Stimulated activated effector memory CD8-positive, alpha-beta T cell treated with anti-CD3 and anti-CD28 coated beads, Interleukin-12 subunit alpha, Interleukin-12 subunit beta, amount 100 ng/mL, for 72 hours (primary cell): ENCODE measurements at regions not wholly inside any gene's neighbourhood (a gene's known extent, or its start where the extent isn't known, plus 50 kb on each side); places are given as distances from the start of the nearest gene placed in this dataset.

Experiments
- ATAC-seq: fragments of 150-1000 bp; cut with Tn5 transposase; 2 replicates; pipeline ENCODE4 v1.10.0; 2021
- DNase-seq, 2 donors: peaks; one replicate each; pipeline ENCODE4 v3.0.0; 2021 to 2022; ENCODE audit warnings: low spot score in 2 of 2
- H3K27ac Mint-ChIP-seq: one replicate; pipeline ENCODE4 v1.8.0; 2022; ENCODE audit warnings: mild to moderate bottlenecking, mixed read lengths
- H3K36me3 Mint-ChIP-seq: one replicate; pipeline ENCODE4 v1.8.0; 2022; ENCODE audit warnings: mild to moderate bottlenecking, mixed read lengths
- H3K4me1 Mint-ChIP-seq: one replicate; pipeline ENCODE4 v1.8.0; 2022; ENCODE audit warnings: mixed read lengths
- H3K4me3 Mint-ChIP-seq: one replicate; pipeline ENCODE4 v1.8.0; 2022; ENCODE audit warnings: mild to moderate bottlenecking, mixed read lengths
- H3K9me3 Mint-ChIP-seq: one replicate; pipeline ENCODE4 v1.8.0; 2022; ENCODE audit warnings: mixed read lengths

- no peak for DNase-seq
- Mint-ChIP-seq H3K27ac (no peak overlapping the region), H3K4me3 (no peak overlapping the region), H3K4me1 (no peaks in the 10 kb centered on the region), H3K9me3 (peaks cover 3% of the 10 kb centered on the region), H3K36me3 (no peaks in the 10 kb centered on the region)
- no peak for ATAC-seq
Observed at GRCh38 chr12:30462249-30462648, 233.4 kb downstream of the IPO8 start.

- no peak for ATAC-seq
- DNase-seq, result no peak
- peaks cover 3% of the 10 kb centered on the region for H3K9me3 Mint-ChIP-seq
- H3K4me3 Mint-ChIP-seq, result no peak overlapping the region
- no peak overlapping the region for H3K27ac Mint-ChIP-seq
- no peaks in the 10 kb centered on the region for H3K36me3 Mint-ChIP-seq
- H3K4me1 Mint-ChIP-seq, result no peaks in the 10 kb centered on the region
Observed at GRCh38 chr12:30461026-30461615, 234.5 kb downstream of the IPO8 start.

DNA sequence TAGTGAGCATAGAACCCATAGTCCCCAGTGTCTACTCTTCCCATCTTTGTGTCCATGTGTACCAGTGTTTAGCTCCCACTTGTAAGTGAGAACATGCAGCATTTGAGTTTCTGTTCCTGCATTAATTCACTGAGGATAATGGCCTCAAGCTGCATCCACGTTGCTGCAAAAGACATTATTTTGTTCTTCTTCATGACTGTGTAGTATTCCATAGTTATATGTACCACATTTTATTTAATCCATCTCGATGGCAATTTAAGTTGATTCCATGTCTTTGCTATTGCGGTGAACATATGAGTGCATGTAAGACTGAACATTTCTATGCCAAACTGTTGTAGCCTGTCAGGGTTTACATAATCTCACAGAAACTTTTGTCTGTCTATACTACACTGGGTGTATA is 237.2 kb downstream of the IPO8 start:
- no peak overlapping the region for H3K4me3 Mint-ChIP-seq
- H3K27ac Mint-ChIP-seq, result no peak overlapping the region
- DNase-seq, result no peak
- H3K9me3 Mint-ChIP-seq, result peaks cover 3% of the 10 kb centered on the region
- H3K36me3 Mint-ChIP-seq, result no peaks in the 10 kb centered on the region
- no peak for ATAC-seq
- no peaks in the 10 kb centered on the region for H3K4me1 Mint-ChIP-seq

- DNase-seq, result no peak
- Mint-ChIP-seq H3K27ac (no peak overlapping the region), H3K9me3 (peaks cover 3% of the 10 kb centered on the region), H3K4me3 (no peak overlapping the region), H3K36me3 (no peaks in the 10 kb centered on the region), H3K4me1 (no peaks in the 10 kb centered on the region)
- no peak for ATAC-seq
Observed at GRCh38 chr12:30457621-30458289, 237.9 kb downstream of the IPO8 start.

DNA sequence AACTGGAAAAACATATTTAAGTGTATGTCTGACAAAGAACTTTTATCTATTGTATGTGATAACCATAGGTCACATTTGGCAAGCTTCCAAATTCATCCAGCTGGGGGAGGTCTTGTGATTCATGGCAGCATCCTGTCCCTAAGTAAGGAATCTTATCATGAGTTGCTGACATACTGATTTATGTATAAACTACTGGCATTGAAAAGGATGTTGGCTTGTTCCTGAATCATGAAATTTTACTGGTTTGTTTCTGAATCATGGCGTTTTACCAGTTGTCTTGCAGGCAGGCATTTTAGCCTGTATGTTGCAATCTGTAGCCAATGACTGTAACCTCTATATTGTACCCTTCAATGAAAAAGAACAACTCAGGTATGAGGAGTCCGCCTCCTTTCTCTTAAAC is 244.8 kb downstream of the IPO8 start:
- Mint-ChIP-seq H3K9me3 (no peaks in the 10 kb centered on the region), H3K36me3 (no peaks in the 10 kb centered on the region), H3K4me3 (no peak overlapping the region), H3K4me1 (no peaks in the 10 kb centered on the region), H3K27ac (no peak overlapping the region)
- ATAC-seq (no peak), DNase-seq (no peak)

DNA sequence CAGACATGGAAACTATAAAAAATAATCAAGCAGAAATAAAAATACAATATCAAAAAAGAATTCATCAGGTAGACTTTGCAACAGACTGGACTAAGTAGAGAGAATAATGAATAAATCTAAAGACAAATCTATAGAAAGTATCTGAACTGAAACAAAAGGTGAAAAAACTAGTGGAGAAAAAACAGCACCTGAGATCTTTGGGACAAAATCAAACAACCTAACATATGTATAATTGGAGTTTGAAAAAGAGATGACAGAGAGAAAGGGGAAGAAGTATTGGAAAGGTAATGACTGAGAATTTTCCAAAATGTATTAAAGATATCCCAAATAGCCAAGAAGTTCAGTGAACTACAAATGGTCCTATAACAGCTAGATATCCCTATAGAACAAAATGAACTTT is 245.4 kb downstream of the IPO8 start:
- H3K9me3 Mint-ChIP-seq, result no peaks in the 10 kb centered on the region
- no peak overlapping the region for H3K27ac Mint-ChIP-seq
- H3K36me3 Mint-ChIP-seq, result no peaks in the 10 kb centered on the region
- no peak for ATAC-seq
- no peak for DNase-seq
- no peaks in the 10 kb centered on the region for H3K4me1 Mint-ChIP-seq
- no peak overlapping the region for H3K4me3 Mint-ChIP-seq

DNA sequence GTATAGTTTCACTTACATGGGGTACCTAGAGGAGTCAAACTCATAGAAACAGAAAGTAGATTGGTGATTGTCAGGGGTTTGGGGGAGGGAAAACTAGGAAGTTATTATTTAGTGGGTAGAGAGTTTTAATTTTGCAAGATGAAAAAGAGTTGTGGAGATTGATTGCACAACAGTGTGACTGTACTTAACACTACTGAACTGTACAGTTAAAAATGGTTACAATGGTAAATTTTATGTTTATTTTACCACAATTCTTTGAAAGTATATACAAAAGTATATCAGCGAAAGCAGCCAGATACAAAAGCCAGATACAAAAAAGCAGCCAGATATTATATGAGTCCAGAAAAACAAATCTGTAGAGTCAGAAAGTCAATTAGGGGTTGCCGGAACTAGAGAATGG is 247.6 kb downstream of the IPO8 start:
- DNase-seq (no peak), ATAC-seq (no peak)
- Mint-ChIP-seq H3K36me3 (no peaks in the 10 kb centered on the region), H3K9me3 (no peaks in the 10 kb centered on the region), H3K27ac (no peak overlapping the region), H3K4me3 (no peak overlapping the region), H3K4me1 (no peaks in the 10 kb centered on the region)

- Mint-ChIP-seq H3K27ac (no peak overlapping the region), H3K4me1 (no peaks in the 10 kb centered on the region), H3K36me3 (no peaks in the 10 kb centered on the region), H3K9me3 (no peaks in the 10 kb centered on the region), H3K4me3 (no peak overlapping the region)
- ATAC-seq (no peak), DNase-seq (no peak)
Observed at GRCh38 chr12:30447061-30447750, 248.5 kb downstream of the IPO8 start.

- no peak overlapping the region for H3K27ac Mint-ChIP-seq
- H3K36me3 Mint-ChIP-seq, result no peaks in the 10 kb centered on the region
- H3K9me3 Mint-ChIP-seq, result no peaks in the 10 kb centered on the region
- no peak for ATAC-seq
- no peaks in the 10 kb centered on the region for H3K4me1 Mint-ChIP-seq
- H3K4me3 Mint-ChIP-seq, result no peak overlapping the region
- no peak for DNase-seq
Observed at GRCh38 chr12:30442461-30442860, 253.2 kb downstream of the IPO8 start.

- no peak overlapping the region for H3K27ac Mint-ChIP-seq
- H3K4me3 Mint-ChIP-seq, result no peak overlapping the region
- ATAC-seq, result no peak
- no peaks in the 10 kb centered on the region for H3K4me1 Mint-ChIP-seq
- DNase-seq, result no peak
- no peaks in the 10 kb centered on the region for H3K36me3 Mint-ChIP-seq
- no peaks in the 10 kb centered on the region for H3K9me3 Mint-ChIP-seq
Observed at GRCh38 chr12:30440826-30441602, 254.7 kb downstream of the IPO8 start.

- no peaks in the 10 kb centered on the region for H3K9me3 Mint-ChIP-seq
- H3K4me3 Mint-ChIP-seq, result no peak overlapping the region
- no peak for ATAC-seq
Observed at GRCh38 chr12:30439201-30439600, 256.5 kb downstream of the IPO8 start.

GRCh38 chr12:30438601-30439041 is 257.0 kb downstream of the IPO8 start:
- Mint-ChIP-seq H3K4me1 (no peaks in the 10 kb centered on the region), H3K36me3 (no peaks in the 10 kb centered on the region), H3K27ac (no peak overlapping the region), H3K9me3 (no peaks in the 10 kb centered on the region), H3K4me3 (no peak overlapping the region)
- no peak for ATAC-seq
- DNase-seq, result no peak

More at GRCh38 chr12:30439201-30439600, 256.5 kb downstream of the IPO8 start:
- Mint-ChIP-seq H3K4me1 (no peaks in the 10 kb centered on the region), H3K27ac (no peak overlapping the region), H3K36me3 (no peaks in the 10 kb centered on the region)
- DNase-seq, result no peak

- DNase-seq (no peak), ATAC-seq (no peak)
- no peak overlapping the region for H3K27ac Mint-ChIP-seq
- no peaks in the 10 kb centered on the region for H3K4me1 Mint-ChIP-seq
- no peak overlapping the region for H3K4me3 Mint-ChIP-seq
- H3K9me3 Mint-ChIP-seq, result no peaks in the 10 kb centered on the region
- no peaks in the 10 kb centered on the region for H3K36me3 Mint-ChIP-seq
Observed at GRCh38 chr12:30437616-30438015, 258.1 kb downstream of the IPO8 start.

DNA sequence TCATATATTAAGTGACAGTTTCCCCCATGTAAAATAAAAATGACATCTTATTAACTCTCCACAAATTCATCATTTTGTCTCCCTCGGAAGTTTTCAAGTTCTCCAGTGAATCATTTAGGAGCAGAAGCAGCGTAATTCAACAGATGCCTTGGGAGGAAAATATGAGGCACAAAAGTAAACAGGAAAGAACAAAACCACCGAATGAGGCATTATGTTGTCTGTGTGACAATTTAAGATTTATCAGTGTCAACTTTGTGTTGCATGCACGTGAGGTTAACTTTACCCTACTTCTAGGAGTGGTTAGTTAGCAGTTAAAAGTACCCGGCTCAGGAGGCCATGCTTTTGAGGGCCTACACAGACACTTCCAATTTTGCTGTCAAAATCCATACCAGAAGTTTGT is 258.6 kb downstream of the IPO8 start:
- no peaks in the 10 kb centered on the region for H3K36me3 Mint-ChIP-seq
- H3K27ac Mint-ChIP-seq, result no peak overlapping the region
- H3K4me1 Mint-ChIP-seq, result no peaks in the 10 kb centered on the region
- no peak for DNase-seq
- no peaks in the 10 kb centered on the region for H3K9me3 Mint-ChIP-seq
- H3K4me3 Mint-ChIP-seq, result no peak overlapping the region
- no peak for ATAC-seq

- Mint-ChIP-seq H3K36me3 (no peaks in the 10 kb centered on the region), H3K4me1 (no peaks in the 10 kb centered on the region), H3K27ac (no peak overlapping the region), H3K9me3 (peaks cover 6% of the 10 kb centered on the region), H3K4me3 (no peak overlapping the region)
- no peak for DNase-seq
- no peak for ATAC-seq
Observed at GRCh38 chr12:30428098-30428497, 267.6 kb downstream of the IPO8 start.
